ENCODE measurements at regions not wholly inside any gene's neighbourhood (a gene's known extent, or its start where the extent isn't known, plus 50 kb on each side); places are given as distances from the start of the nearest gene placed in this dataset.
"Not testable (repeated sequence)": the region's sequence is repeated elsewhere in the genome, so short reads cannot be mapped to it uniquely, and the experiment has no call there.

- Mint-ChIP-seq H3K4me1 (ENCODE audit: low read depth in 2 of 2) (peaks cover 1 to 3% of the 10 kb centered on the region in 2 donors), H3K9me3 (no peaks in the 10 kb centered on the region), H3K36me3 (ENCODE audit: insufficient read depth) (no peaks in the 10 kb centered on the region), H3K4me3 (no peak overlapping the region), H3K27me3 (peaks cover 8 to 12% of the 10 kb centered on the region in 2 donors), H3K27ac (no peak overlapping the region)
- no peak for DNase-seq
- no peak for ATAC-seq (replicated peaks)
Measured at GRCh38 chr7:142628945-142629344, 120.3 kb upstream of the PRSS1 start.

- DNase-seq; H3K27me3 Mint-ChIP-seq; ATAC-seq (replicated peaks); H3K36me3 Mint-ChIP-seq (ENCODE audit: insufficient read depth); H3K9me3 Mint-ChIP-seq; H3K4me1 Mint-ChIP-seq (ENCODE audit: low read depth in 2 of 2): not testable (repeated sequence)
- Mint-ChIP-seq H3K4me3 (peak overlapping the region; percentile 45 to 75), H3K27ac (peak overlapping the region in 1 of 2 donors; percentile 19)
Measured at GRCh38 chr7:142627223-142627622, 122.0 kb upstream of the PRSS1 start.

GRCh38 chr7:142626420-142627035, 122.7 kb upstream of the PRSS1 start:
- peak; percentile 79 for ATAC-seq (replicated peaks)
- no peaks in the 10 kb centered on the region for H3K9me3 Mint-ChIP-seq
- peak overlapping the region; percentile 19 to 89 for H3K27ac Mint-ChIP-seq
- peaks cover under 1 to 6% of the 10 kb centered on the region in 2 donors for H3K27me3 Mint-ChIP-seq
- H3K36me3 Mint-ChIP-seq (ENCODE audit: insufficient read depth), result no peaks in the 10 kb centered on the region
- peak overlapping the region; percentile 45 to 75 for H3K4me3 Mint-ChIP-seq
- H3K4me1 Mint-ChIP-seq (ENCODE audit: low read depth in 2 of 2), result peaks cover 0 to 3% of the 10 kb centered on the region in 2 donors
- peak; percentile 63 to 64 (median 64) for DNase-seq

- not testable (repeated sequence) for H3K4me1 Mint-ChIP-seq (ENCODE audit: low read depth in 2 of 2)
Measured at GRCh38 chr7:142625216-142625615, 124.1 kb upstream of the PRSS1 start.

GRCh38 chr7:142620402-142620801, 128.9 kb upstream of the PRSS1 start:
- ATAC-seq (replicated peaks), result peak; percentile 33
- no peaks in the 10 kb centered on the region for H3K9me3 Mint-ChIP-seq
- DNase-seq, result no peak
- H3K27ac Mint-ChIP-seq, result no peak overlapping the region
- no peaks in the 10 kb centered on the region for H3K4me1 Mint-ChIP-seq (ENCODE audit: low read depth in 2 of 2)
- H3K4me3 Mint-ChIP-seq, result no peak overlapping the region
- no peaks in the 10 kb centered on the region for H3K36me3 Mint-ChIP-seq (ENCODE audit: insufficient read depth)
- peaks cover 0 to 6% of the 10 kb centered on the region in 2 donors for H3K27me3 Mint-ChIP-seq

More at GRCh38 chr7:142625216-142625615, 124.1 kb upstream of the PRSS1 start:
- not testable (repeated sequence) for H3K9me3 Mint-ChIP-seq; DNase-seq; ATAC-seq (replicated peaks); H3K4me3 Mint-ChIP-seq; H3K27me3 Mint-ChIP-seq; H3K36me3 Mint-ChIP-seq (ENCODE audit: insufficient read depth); H3K27ac Mint-ChIP-seq

- Mint-ChIP-seq H3K27me3 (peaks cover 0 to 6% of the 10 kb centered on the region in 2 donors), H3K36me3 (ENCODE audit: insufficient read depth) (no peaks in the 10 kb centered on the region), H3K9me3 (no peaks in the 10 kb centered on the region), H3K4me1 (ENCODE audit: low read depth in 2 of 2) (no peaks in the 10 kb centered on the region), H3K27ac (peak overlapping the region in 1 of 2 donors; percentile 28), H3K4me3 (peak overlapping the region in 1 of 2 donors; percentile 37)
- DNase-seq (no peak), ATAC-seq (replicated peaks) (no peak)
Measured at GRCh38 chr7:142618655-142619351, 130.5 kb upstream of the PRSS1 start.

GRCh38 chr7:142616842-142617241, 132.4 kb upstream of the PRSS1 start:
- Mint-ChIP-seq H3K27me3 (peaks cover 0 to 6% of the 10 kb centered on the region in 2 donors), H3K36me3 (ENCODE audit: insufficient read depth) (no peaks in the 10 kb centered on the region), H3K4me3 (peak overlapping the region in 1 of 2 donors; percentile 63), H3K9me3 (no peaks in the 10 kb centered on the region), H3K4me1 (ENCODE audit: low read depth in 2 of 2) (no peaks in the 10 kb centered on the region), H3K27ac (peak overlapping the region in 1 of 2 donors; percentile 31)
- no peak for ATAC-seq (replicated peaks)
- no peak for DNase-seq

- DNase-seq (no peak), ATAC-seq (replicated peaks) (no peak)
- no peaks in the 10 kb centered on the region for H3K36me3 Mint-ChIP-seq (ENCODE audit: insufficient read depth)
- H3K9me3 Mint-ChIP-seq, result no peaks in the 10 kb centered on the region
- H3K27me3 Mint-ChIP-seq, result peaks cover 0 to 6% of the 10 kb centered on the region in 2 donors
- no peaks in the 10 kb centered on the region for H3K4me1 Mint-ChIP-seq (ENCODE audit: low read depth in 2 of 2)
- H3K27ac Mint-ChIP-seq, result peak overlapping the region in 1 of 2 donors; percentile 31
- H3K4me3 Mint-ChIP-seq, result peak overlapping the region; percentile 29 to 63
Measured at GRCh38 chr7:142616121-142616643, 133.1 kb upstream of the PRSS1 start.

- Mint-ChIP-seq H3K4me1 (ENCODE audit: low read depth in 2 of 2) (no peaks in the 10 kb centered on the region), H3K9me3 (no peaks in the 10 kb centered on the region), H3K36me3 (ENCODE audit: insufficient read depth) (no peaks in the 10 kb centered on the region), H3K27me3 (peaks cover 0 to 4% of the 10 kb centered on the region in 2 donors), H3K27ac (peak overlapping the region in 1 of 2 donors; percentile 66), H3K4me3 (peak overlapping the region; percentile 29 to 63)
- ATAC-seq (replicated peaks) (peak; percentile 26), DNase-seq (no peak)
Measured at GRCh38 chr7:142615508-142615907, 133.8 kb upstream of the PRSS1 start.

GRCh38 chr7:142614116-142614515, 135.2 kb upstream of the PRSS1 start:
- Mint-ChIP-seq H3K9me3 (no peaks in the 10 kb centered on the region), H3K27me3 (no peaks in the 10 kb centered on the region), H3K36me3 (ENCODE audit: insufficient read depth) (no peaks in the 10 kb centered on the region), H3K4me3 (no peak overlapping the region), H3K27ac (no peak overlapping the region), H3K4me1 (ENCODE audit: low read depth in 2 of 2) (no peaks in the 10 kb centered on the region)
- ATAC-seq (replicated peaks), result no peak
- DNase-seq, result no peak

GRCh38 chr7:142612237-142612881, 136.9 kb upstream of the PRSS1 start:
- Mint-ChIP-seq H3K27ac (no peak overlapping the region), H3K4me3 (no peak overlapping the region), H3K4me1 (ENCODE audit: low read depth in 2 of 2) (no peaks in the 10 kb centered on the region), H3K36me3 (ENCODE audit: insufficient read depth) (no peaks in the 10 kb centered on the region), H3K27me3 (no peaks in the 10 kb centered on the region), H3K9me3 (no peaks in the 10 kb centered on the region)
- ATAC-seq (replicated peaks) (no peak), DNase-seq (no peak)

GRCh38 chr7:142611566-142612236, 137.6 kb upstream of the PRSS1 start:
- no peaks in the 10 kb centered on the region for H3K36me3 Mint-ChIP-seq (ENCODE audit: insufficient read depth)
- DNase-seq (no peak), ATAC-seq (replicated peaks) (no peak)
- no peak overlapping the region for H3K27ac Mint-ChIP-seq
- H3K27me3 Mint-ChIP-seq, result no peaks in the 10 kb centered on the region
- H3K9me3 Mint-ChIP-seq, result no peaks in the 10 kb centered on the region
- no peaks in the 10 kb centered on the region for H3K4me1 Mint-ChIP-seq (ENCODE audit: low read depth in 2 of 2)
- H3K4me3 Mint-ChIP-seq, result no peak overlapping the region
